Keratinocyte (primary cell): ENCODE measurements at regions not wholly inside any gene's neighbourhood (a gene's known extent, or its start where the extent isn't known, plus 50 kb on each side); places are given as distances from the start of the nearest gene placed in this dataset.

ENCODE experiments used
- CTCF ChIP-seq, 3 experiments: IDR thresholded peaks in 1 of 3; conservative IDR thresholded peaks in 1 of 3; optimal IDR thresholded peaks in 1 of 3; 2 replicates in 2 of 3; 3 replicates in 1 of 3; pipeline versions ENCODE3 to v1.5.1; 2011; ENCODE audit warnings: low read length in 3 of 3, mild to moderate bottlenecking in 3 of 3, moderate library complexity in 2 of 3, control low read depth in 1 of 3, inconsistent platforms in 1 of 3; ENCODE audit not compliant: insufficient read depth in 2 of 3; ENCODE audit errors: extremely low read depth in 1 of 3
- EZH2 ChIP-seq: IDR thresholded peaks from one replicate; pipeline ENCODE4 v1.6.1; 2012; ENCODE audit warnings: inconsistent platforms, mild to moderate bottlenecking, low read length, moderate library complexity

DNA sequence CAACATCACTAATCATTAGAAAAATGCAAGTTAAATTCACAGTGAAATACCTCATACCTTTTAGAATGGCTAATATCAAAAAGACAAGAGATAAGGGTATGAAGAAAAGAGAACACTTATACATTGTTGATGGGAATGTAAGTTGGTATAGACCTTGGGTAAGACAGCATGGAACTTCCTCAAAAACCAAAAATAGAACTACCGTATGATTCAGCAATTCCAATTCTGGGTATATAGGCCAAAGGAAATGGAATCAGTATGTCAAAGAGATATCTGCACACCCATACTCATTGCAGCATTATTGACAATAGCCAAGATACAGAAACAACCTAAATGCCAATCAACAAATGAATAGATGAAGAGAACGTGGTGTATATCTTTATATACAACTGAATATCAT, 166.8 kb upstream of the LRRN1 start:
- TF ChIP-seq CTCF (optimal IDR thresholded peaks at IDR 0.05 in 1 of 3, IDR thresholded peaks at IDR 0.05 in 1 of 3, conservative IDR thresholded peaks at IDR 0.05 in 1 of 3; ENCODE audit: extremely low read depth in 1 of 3, insufficient read depth in 2 of 3, low read length in 3 of 3) (no peak), EZH2 (no peak)
